GM21786 (cell line): ENCODE measurements at regions not wholly inside any gene's neighbourhood (a gene's known extent, or its start where the extent isn't known, plus 50 kb on each side); places are given as distances from the start of the nearest gene placed in this dataset.

Experiments
- ATAC-seq: cut with Tn5 transposase; IDR thresholded peaks from one replicate; pipeline ENCODE4 v1.9.1; 2021; ENCODE audit not compliant: unreplicated experiment

GRCh38 chrX:16222151-16222550, 54.9 kb downstream of the MAGEB17 start:
- no peak for ATAC-seq

GRCh38 chrX:16223385-16223784, 56.1 kb downstream of the MAGEB17 start:
- ATAC-seq, result no peak

DNA sequence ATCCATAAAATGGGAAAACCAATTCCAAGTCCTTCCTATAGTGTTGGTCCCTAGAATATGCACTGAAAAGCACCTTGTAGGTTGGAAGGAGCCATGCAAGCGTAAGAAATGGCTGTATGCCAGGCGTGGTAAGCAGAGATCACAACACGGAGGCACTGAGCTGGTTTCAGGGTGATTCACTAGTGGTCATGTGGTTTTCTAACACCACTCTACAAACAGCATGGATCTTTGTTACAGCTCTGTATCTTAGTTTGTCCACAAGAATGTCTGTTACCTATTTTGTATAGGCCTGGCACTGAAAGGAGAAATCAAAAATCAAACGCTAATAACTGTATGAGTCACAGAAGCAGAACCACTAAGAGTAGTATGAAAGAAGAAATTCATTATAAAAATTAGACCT, 71.9 kb downstream of the MAGEB17 start:
- ATAC-seq, result peak; percentile 92

GRCh38 chrX:16240231-16240905, 73.1 kb downstream of the MAGEB17 start:
- ATAC-seq, result no peak

GRCh38 chrX:16240968-16241367, 73.7 kb downstream of the MAGEB17 start:
- ATAC-seq, result no peak

GRCh38 chrX:16250296-16250695, 83.0 kb downstream of the MAGEB17 start:
- ATAC-seq, result no peak

DNA sequence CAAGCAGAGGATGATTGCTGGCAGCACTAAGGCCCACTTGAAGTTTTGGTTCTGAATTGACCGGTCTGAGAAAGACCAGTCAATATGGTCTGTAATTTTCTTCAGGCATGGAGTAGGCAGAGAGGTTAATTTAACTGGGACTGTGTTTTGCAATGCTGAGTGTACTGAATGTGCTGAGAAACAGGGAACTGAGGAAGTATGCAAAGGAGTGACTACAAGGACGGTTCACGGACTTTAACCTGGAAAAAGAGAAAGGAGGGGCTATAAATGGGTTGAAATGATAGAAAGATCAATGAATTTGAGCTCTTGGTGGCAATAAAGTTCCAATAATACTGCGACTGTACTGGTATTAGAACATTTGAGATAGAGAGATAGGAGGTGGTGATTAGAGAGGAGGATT, 84.5 kb downstream of the MAGEB17 start:
- no peak for ATAC-seq

DNA sequence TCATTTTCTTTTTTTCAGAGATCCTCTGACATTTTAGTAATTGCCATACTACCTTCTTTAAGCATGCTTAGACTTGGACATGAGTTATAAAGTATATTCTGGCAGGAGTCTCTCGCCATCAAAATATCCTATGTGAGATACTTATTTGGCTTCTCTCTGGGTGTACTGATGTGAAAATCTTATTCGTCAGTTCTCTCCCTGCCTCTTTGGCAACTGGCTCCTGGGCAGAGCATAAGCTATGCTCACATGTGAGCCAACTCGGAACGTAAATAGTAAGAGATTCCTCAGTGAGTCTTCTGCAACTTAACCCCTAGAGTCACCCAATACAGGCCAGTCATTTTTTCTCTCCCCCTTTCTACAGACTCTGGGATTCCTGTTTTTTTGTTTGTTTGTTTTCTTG, 91.6 kb downstream of the MAGEB17 start:
- ATAC-seq, result no peak

GRCh38 chrX:16267431-16267830, 100.2 kb downstream of the MAGEB17 start:
- no peak for ATAC-seq

DNA sequence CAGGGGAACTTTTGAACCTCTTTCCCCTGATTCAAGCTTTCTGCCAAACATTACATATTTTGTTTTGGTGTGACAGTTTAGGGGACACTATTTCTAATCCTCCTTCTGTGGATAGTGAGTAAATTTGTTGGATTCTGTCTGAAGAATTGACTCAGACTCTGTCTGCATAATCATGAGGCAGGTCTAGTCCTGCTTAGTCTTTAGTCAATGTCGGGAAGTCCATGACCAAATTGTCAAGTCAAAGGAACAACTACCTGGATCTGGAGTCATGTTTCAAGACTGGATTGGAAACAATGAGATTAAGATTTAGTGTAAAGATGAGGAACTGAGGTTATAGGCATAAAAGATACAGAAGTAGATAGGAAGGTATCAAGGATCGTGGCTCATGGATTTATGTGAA, 100.9 kb downstream of the MAGEB17 start:
- no peak for ATAC-seq

GRCh38 chrX:16278927-16279326, 111.6 kb downstream of the MAGEB17 start:
- ATAC-seq, result no peak

- ATAC-seq, result no peak
These were observed 114.9 kb downstream of the MAGEB17 start for GRCh38 chrX:16282209-16282608.

DNA sequence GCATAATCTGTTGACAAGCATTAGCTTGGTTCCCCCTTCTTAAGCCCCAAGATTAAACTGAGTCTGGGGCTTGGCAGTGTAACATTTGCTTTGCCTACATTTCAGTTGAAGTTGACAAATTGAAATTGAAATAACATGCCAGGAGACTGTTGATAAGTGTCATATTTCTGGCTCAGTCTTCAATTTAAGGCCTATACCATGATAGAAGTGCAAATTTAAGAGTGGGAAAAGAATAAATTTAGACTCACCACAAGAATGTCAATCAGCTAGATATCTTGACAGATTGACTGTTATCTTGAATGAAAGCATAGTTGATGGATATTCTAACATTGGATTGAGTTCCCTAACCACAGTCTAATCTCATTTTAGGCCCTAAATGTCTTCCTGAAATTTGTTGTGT, 117.6 kb downstream of the MAGEB17 start:
- ATAC-seq, result no peak

DNA sequence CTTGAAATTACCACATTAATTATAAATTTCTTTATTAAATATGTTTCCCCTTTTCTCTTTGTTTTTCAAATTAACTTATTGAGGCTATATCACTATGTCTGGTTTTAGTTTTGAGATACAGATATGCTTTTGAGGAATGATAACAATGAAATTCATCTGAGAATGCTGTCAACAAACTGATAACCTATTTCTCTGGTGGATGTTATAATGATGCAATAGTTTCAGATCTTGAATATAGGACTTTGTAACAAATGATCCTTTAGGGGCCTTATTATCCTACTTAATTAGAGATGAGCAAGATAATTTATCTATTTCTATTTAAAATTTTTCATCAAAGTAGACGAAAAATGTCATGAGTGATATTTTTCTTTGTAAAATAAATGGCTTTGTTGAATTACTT, 123.7 kb downstream of the MAGEB17 start:
- no peak for ATAC-seq

GRCh38 chrX:16300831-16301230, 133.6 kb downstream of the MAGEB17 start:
- ATAC-seq, result no peak

DNA sequence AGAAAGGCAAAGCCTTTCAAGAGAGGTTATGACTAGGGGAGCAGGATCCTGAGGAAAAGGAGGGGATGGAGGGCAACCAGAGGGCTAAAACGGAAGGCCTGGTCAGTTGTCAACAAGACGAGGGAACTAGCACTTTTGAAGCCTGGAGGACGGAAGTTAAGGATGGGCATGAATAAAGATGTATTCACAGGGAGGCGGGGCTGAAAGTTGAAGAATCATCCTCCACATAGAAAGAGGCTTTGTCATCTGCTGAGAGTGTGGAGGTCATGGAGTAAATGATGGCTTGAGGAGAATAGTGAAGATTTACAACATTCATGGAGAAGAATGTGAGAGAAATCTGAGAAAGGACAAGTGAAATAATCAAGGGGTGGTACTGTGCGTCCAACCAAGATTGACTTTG, 137.5 kb downstream of the MAGEB17 start:
- no peak for ATAC-seq

GRCh38 chrX:16305187-16305586, 137.9 kb downstream of the MAGEB17 start:
- ATAC-seq, result no peak

- ATAC-seq, result no peak
These were observed 140.7 kb downstream of the MAGEB17 start for GRCh38 chrX:16307950-16308349.

DNA sequence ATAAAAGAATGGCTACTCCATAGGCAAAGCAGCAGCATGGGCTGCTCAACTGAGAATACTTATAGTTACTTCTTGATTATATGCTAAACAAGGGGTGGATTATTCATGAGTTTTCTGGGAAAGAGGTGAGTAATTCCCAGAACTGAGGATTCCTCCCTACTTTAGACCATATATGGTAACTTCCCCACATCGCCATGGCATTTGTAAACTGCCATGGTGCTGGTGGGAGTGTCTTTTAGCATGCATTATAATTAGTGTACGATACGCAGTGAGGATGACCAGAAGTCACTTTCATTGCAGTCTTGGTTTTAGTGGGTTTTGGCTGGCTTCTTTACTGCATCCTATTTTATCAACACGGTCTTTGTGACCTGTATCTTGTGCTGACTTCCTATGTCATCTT, 141.5 kb downstream of the MAGEB17 start:
- ATAC-seq, result no peak

GRCh38 chrX:16310326-16310725, 143.0 kb downstream of the MAGEB17 start:
- no peak for ATAC-seq

GRCh38 chrX:16311671-16312070, 144.4 kb downstream of the MAGEB17 start:
- no peak for ATAC-seq

DNA sequence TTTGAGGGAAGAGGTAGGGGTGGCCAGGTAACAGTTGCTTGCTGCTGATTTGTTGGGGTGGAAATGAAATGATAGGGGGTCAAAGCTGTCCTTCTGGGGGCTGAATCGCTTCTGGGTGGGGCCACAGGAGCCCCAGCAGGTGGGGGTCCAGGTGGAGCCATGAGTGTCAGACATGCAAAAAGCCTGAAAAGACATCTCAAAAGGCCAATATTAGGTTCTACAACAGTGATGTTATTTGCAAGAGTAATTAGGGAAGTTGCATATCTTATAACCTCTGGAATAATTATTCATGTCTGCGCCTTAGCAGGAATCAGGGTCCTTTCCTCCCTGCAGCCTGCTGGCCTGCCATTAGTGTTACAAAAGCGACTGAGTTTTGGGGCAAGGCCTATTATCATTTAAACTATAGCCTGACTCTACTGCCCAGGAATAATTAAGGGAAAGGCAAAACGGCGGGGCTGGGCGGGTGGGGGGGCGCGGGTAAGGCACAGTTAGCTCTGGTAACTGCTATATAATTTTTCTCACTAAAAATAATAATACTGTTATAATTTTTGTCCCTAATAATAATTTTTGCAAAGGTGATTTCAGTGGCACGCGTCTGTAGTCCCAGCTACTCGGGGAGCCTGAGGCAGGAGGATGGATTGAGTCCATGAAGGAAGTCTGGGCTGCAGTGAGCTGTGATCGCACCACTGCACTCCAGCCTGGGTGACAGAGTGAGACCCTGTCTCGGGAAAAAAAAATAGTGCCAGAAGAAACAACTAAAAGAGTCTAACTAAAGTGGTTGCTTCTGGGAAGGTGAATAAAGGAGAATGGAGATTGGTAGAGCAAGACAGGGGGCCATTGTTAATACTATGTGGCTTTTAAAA, 145.7 kb downstream of the MAGEB17 start:
- ATAC-seq, result no peak
